ENCODE measurements at regions not wholly inside any gene's neighbourhood (a gene's known extent, or its start where the extent isn't known, plus 50 kb on each side); places are given as distances from the start of the nearest gene placed in this dataset.

DNA sequence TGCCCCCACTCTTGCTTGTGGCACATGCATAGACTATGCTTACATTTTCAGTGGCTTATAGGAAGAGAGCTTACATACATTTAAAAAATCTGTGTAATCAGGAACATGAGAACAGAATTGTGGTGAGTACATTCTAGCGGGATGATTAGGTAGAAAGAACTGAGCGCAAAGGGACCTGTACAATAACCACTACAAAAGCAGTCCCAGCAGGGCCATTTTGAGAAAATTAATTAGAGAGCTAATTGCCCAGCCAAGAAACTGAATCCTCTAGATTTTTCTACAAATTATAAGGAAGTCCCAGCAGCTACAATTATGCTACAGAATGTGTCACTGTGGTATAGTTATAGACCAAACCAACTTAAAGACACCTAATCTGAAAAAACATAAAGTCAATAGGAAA lies 105.6 kb upstream of the TNFAIP3 start:
- WGBS = 69% methylated on average over 2 of the region's 2 CpGs
- Histone ChIP-seq H3K4me3 (ENCODE audit: low read depth in 1 of 3, low read length in 3 of 3) (no peak overlapping the region), H3K9ac (ENCODE audit: low read depth in 1 of 2, low read length in 2 of 2) (no peak overlapping the region), H3K27me3 (ENCODE audit: control insufficient read depth in 4 of 4, insufficient read depth in 4 of 4, low read length in 3 of 4) (no peaks in the 10 kb centered on the region), H3K4me1 (ENCODE audit: control insufficient read depth in 4 of 4, insufficient read depth in 4 of 4, low read length in 3 of 4) (no peaks in the 10 kb centered on the region), H3K9me3 (ENCODE audit: control insufficient read depth in 4 of 4, low read length in 3 of 4) (no peaks in the 10 kb centered on the region), H3K27ac (ENCODE audit: low read depth in 1 of 2, low read length in 2 of 2) (no peak overlapping the region), H3K36me3 (ENCODE audit: control insufficient read depth in 4 of 4, insufficient read depth in 3 of 4, low read depth in 1 of 4, low read length in 3 of 4) (no peaks in the 10 kb centered on the region)
- DNase-seq (ENCODE audit: low spot score) = no peak
- TF ChIP-seq EGR1 (IDR thresholded peaks at IDR 0.05; ENCODE audit: low read depth in 2 of 2) = no peak
- no peak for TF ChIP-seq YY1 (IDR thresholded peaks at IDR 0.05)
- TF ChIP-seq JUND (IDR thresholded peaks at IDR 0.05) = no peak
- TF ChIP-seq, protein P1, sequence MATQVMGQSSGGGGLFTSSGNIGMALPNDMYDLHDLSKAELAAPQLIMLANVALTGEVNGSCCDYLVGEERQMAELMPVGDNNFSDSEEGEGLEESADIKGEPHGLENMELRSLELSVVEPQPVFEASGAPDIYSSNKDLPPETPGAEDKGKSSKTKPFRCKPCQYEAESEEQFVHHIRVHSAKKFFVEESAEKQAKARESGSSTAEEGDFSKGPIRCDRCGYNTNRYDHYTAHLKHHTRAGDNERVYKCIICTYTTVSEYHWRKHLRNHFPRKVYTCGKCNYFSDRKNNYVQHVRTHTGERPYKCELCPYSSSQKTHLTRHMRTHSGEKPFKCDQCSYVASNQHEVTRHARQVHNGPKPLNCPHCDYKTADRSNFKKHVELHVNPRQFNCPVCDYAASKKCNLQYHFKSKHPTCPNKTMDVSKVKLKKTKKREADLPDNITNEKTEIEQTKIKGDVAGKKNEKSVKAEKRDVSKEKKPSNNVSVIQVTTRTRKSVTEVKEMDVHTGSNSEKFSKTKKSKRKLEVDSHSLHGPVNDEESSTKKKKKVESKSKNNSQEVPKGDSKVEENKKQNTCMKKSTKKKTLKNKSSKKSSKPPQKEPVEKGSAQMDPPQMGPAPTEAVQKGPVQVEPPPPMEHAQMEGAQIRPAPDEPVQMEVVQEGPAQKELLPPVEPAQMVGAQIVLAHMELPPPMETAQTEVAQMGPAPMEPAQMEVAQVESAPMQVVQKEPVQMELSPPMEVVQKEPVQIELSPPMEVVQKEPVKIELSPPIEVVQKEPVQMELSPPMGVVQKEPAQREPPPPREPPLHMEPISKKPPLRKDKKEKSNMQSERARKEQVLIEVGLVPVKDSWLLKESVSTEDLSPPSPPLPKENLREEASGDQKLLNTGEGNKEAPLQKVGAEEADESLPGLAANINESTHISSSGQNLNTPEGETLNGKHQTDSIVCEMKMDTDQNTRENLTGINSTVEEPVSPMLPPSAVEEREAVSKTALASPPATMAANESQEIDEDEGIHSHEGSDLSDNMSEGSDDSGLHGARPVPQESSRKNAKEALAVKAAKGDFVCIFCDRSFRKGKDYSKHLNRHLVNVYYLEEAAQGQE (IDR thresholded peaks at IDR 0.05) = no peak
- TF ChIP-seq, protein P2, sequence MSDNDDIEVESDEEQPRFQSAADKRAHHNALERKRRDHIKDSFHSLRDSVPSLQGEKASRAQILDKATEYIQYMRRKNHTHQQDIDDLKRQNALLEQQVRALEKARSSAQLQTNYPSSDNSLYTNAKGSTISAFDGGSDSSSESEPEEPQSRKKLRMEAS (IDR thresholded peaks at IDR 0.05) = no peak
- TF ChIP-seq HNF4G (IDR thresholded peaks at IDR 0.05) = no peak
- no peak for TF ChIP-seq RXRA (IDR thresholded peaks at IDR 0.05)

DNA sequence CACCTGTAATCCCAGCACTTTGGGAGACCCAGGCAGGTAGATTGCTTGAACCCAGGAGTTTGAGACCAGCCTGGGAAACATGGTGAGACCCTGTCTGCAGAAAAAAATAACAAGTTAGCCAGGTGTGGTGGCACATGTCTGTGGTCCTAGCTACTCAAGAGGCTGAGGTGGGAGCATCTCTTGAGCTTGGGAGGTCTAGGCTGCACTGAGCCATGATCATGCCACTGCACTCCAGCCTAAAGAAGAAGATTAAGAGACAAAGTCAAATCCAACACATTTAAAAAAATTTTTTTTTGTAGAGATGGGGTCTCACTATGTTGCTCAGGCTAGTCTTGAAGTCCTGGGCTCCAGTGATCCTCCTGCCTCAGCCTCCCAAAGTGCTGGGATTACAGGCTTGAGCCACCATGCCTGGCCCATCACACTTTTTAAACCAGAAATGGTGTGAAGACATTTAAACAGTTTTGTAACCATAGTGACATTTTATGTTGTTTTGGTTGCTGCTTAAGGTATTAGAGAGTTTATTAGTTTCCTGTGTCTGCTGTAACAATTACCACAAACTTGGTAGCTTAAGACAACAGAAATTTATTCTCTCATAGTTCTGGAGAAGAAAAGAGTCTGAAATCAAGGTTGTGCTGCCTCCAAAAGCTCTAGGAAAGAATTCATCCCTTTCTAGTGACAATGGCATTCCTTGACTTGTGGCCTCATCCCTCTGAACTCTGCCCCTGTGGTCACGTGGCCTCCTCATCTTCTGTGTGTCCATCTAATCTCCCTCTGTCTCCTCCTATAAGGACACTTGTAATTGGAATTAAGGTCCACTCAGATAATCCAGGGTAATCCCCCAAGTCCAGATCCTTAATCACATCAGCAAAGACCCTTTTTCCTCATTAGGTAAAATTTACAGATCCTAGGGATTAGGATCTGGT lies 104.6 kb upstream of the TNFAIP3 start:
- TF ChIP-seq RXRA (IDR thresholded peaks at IDR 0.05) (no peak), FOXA1 (IDR thresholded peaks at IDR 0.05) (no peak), RAD21 (IDR thresholded peaks at IDR 0.05) (no peak), HNF4A (conservative IDR thresholded peaks at IDR 0.05) (no peak), FOXA2 (IDR thresholded peaks at IDR 0.05) (no peak)
- TF ChIP-seq, protein P3, sequence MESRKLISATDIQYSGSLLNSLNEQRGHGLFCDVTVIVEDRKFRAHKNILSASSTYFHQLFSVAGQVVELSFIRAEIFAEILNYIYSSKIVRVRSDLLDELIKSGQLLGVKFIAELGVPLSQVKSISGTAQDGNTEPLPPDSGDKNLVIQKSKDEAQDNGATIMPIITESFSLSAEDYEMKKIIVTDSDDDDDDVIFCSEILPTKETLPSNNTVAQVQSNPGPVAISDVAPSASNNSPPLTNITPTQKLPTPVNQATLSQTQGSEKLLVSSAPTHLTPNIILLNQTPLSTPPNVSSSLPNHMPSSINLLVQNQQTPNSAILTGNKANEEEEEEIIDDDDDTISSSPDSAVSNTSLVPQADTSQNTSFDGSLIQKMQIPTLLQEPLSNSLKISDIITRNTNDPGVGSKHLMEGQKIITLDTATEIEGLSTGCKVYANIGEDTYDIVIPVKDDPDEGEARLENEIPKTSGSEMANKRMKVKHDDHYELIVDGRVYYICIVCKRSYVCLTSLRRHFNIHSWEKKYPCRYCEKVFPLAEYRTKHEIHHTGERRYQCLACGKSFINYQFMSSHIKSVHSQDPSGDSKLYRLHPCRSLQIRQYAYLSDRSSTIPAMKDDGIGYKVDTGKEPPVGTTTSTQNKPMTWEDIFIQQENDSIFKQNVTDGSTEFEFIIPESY (IDR thresholded peaks at IDR 0.05) = no peak
- TF ChIP-seq, protein P4, sequence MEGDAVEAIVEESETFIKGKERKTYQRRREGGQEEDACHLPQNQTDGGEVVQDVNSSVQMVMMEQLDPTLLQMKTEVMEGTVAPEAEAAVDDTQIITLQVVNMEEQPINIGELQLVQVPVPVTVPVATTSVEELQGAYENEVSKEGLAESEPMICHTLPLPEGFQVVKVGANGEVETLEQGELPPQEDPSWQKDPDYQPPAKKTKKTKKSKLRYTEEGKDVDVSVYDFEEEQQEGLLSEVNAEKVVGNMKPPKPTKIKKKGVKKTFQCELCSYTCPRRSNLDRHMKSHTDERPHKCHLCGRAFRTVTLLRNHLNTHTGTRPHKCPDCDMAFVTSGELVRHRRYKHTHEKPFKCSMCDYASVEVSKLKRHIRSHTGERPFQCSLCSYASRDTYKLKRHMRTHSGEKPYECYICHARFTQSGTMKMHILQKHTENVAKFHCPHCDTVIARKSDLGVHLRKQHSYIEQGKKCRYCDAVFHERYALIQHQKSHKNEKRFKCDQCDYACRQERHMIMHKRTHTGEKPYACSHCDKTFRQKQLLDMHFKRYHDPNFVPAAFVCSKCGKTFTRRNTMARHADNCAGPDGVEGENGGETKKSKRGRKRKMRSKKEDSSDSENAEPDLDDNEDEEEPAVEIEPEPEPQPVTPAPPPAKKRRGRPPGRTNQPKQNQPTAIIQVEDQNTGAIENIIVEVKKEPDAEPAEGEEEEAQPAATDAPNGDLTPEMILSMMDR (IDR thresholded peaks at IDR 0.05; ENCODE audit: low read depth, low read length, missing input control) = no peak
- Histone ChIP-seq H3K27ac (ENCODE audit: low read depth in 1 of 2, low read length in 2 of 2) (no peak overlapping the region), H3K27me3 (ENCODE audit: control insufficient read depth in 4 of 4, insufficient read depth in 4 of 4, low read length in 3 of 4) (no peaks in the 10 kb centered on the region), H3K9me3 (ENCODE audit: control insufficient read depth in 4 of 4, low read length in 3 of 4) (no peaks in the 10 kb centered on the region), H3K9ac (ENCODE audit: low read depth in 1 of 2, low read length in 2 of 2) (no peak overlapping the region), H3K4me1 (ENCODE audit: control insufficient read depth in 4 of 4, insufficient read depth in 4 of 4, low read length in 3 of 4) (no peaks in the 10 kb centered on the region), H3K4me3 (ENCODE audit: low read depth in 1 of 3, low read length in 3 of 3) (no peak overlapping the region), H3K36me3 (ENCODE audit: control insufficient read depth in 4 of 4, insufficient read depth in 3 of 4, low read depth in 1 of 4, low read length in 3 of 4) (no peaks in the 10 kb centered on the region)
- 75% methylated on average over 1 of the region's 1 CpG for WGBS
- DNase-seq (ENCODE audit: low spot score) = no peak
